ENCODE measurements at regions not wholly inside any gene's neighbourhood (a gene's known extent, or its start where the extent isn't known, plus 50 kb on each side); places are given as distances from the start of the nearest gene placed in this dataset.

DNA sequence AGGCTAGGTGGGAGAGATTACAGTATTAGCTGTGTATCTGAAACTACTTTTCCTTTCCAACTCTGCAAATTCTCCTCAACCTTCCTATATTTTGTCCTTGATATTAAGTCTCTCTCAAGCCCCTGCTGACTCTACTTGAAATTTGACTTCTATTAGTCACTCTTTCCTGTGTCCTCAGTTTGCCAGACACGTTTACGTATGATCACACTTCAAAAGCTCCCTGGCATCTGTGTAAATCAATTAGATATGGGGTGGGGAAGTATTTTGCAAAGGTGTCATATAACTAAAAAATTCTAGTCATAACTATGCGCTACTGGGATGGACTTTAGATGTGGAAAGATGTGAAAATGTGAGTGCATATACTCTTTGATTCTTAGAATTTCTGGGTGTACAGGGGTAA lies 67.4 kb upstream of the ARHGAP24 start:
- TF ChIP-seq EZH2 (IDR thresholded peaks at IDR 0.05; ENCODE audit: borderline replicate concordance, low read depth, low read length, severe bottlenecking) = no peak
- TF ChIP-seq POLR2AphosphoS5 (IDR thresholded peaks at IDR 0.05; ENCODE audit: insufficient read depth, low read depth, low read length) = no peak
- no peak for TF ChIP-seq MAX (IDR thresholded peaks at IDR 0.05; ENCODE audit: insufficient read depth, insufficient read length)
